ENCODE measurements at regions not wholly inside any gene's neighbourhood (a gene's known extent, or its start where the extent isn't known, plus 50 kb on each side); places are given as distances from the start of the nearest gene placed in this dataset.
"Not testable (repeated sequence)": the region's sequence is repeated elsewhere in the genome, so short reads cannot be mapped to it uniquely, and the experiment has no call there.

DNA sequence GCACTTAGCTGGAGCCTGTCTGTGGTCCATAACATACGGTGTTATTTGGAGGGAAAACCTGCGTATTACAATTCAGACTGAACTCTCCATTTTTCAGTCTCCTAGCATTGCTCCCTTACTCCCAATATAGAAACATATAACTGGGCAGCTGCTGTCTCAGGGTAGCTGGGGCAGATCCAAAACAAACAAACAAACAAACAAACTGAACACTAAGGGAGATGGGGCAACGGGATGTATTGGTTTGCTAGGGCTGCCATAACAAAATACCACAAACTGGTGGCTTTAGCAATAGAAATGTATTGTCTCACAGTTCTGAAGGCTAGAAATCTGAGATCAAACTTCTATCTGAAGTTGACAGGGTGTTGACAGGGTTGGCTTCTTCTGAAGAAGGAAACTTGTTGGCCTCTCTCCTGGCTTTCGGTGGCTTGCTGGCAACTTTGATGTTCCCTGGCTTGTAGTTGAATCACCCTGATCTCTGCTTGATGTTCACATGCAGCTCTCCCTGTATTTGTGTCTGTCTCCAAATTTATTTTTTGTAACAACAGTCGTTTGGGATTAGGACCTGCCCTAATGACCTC is 329.3 kb upstream of the ZNF804A start:
- no peak for DNase-seq

GRCh38 chr2:184270660-184271059 is 327.7 kb upstream of the ZNF804A start:
- DNase-seq: no peak

GRCh38 chr2:184272056-184272455 is 326.3 kb upstream of the ZNF804A start:
- no peak for DNase-seq

GRCh38 chr2:184294831-184295230 is 303.5 kb upstream of the ZNF804A start:
- no peak for DNase-seq

DNA sequence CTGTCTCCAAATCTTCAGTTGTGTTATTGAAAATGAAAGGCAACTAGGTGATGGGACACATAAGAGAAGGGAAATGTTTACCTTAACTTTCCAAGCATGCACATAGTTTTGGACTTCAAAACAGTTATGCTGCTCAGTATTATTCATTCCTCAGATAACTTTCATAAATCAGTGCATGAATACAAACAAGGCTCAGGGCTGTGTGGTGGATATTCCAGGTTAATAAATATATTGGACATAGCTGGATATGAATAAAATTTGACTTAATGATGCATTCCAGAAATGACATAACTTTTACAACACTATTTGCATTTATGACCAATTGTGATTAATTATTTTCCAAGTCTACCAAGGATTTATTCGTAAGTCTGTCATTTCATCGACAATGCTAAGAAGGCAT is 301.2 kb upstream of the ZNF804A start:
- DNase-seq: no peak

DNA sequence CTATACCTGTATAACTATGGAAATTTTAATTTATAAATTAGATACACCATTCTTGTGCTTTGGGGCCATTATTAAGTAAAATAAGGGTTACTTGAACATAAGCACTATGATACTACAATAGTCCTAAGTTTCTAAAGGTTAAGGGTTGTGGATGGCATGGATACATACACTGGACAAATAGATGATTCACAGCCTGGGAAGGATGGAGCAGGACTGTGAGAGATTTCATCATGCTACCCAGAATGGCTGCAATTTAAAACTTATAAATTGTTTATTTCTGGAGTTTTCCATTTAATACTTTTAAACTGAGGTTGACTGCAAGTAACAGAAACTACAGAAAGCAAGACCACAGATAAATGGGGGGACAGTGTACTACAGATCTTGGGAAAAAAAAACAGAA is 295.8 kb upstream of the ZNF804A start:
- no peak for DNase-seq

DNA sequence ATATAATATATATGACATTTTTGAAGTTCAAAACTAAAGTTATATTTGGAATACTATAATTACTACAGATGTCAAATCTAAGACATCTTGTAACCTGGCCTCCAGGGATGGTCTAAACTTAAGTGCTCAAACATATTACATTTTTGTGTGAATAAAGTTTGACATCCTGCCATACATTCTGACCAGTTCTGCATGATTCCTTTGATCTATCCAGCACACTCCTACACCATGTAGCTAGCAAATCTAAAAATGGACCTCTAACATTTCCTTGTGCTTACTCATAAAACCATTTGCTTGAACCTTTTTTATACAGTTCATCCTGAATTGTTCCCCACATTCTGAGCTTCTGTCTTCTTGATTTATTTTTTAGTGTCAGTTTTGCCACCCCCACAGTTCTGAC is 294.3 kb upstream of the ZNF804A start:
- DNase-seq: no peak

GRCh38 chr2:184305105-184305504 is 293.2 kb upstream of the ZNF804A start:
- no peak for DNase-seq

- no peak for DNase-seq
Observed at GRCh38 chr2:184308706-184309105, 289.6 kb upstream of the ZNF804A start.

DNA sequence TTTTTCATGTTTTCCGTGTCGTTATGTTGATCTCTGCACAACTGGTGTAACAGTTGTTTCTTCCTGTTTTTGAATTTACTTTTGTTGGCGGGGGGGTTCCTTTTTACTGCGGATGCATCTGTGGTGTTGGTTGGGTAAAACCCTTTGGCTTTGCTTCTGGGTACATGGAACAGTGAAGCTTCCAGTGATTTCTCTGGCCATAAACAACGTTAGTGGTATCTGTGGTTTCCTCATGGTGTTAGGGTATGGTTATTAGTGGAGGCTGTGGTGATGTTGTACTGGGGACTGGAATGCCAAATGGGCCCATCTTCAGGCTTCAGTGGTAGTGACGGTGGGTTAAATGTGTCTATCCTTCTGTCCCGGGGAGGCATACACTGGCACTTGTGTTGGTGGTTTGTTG is 285.4 kb upstream of the ZNF804A start:
- no peak for DNase-seq

DNA sequence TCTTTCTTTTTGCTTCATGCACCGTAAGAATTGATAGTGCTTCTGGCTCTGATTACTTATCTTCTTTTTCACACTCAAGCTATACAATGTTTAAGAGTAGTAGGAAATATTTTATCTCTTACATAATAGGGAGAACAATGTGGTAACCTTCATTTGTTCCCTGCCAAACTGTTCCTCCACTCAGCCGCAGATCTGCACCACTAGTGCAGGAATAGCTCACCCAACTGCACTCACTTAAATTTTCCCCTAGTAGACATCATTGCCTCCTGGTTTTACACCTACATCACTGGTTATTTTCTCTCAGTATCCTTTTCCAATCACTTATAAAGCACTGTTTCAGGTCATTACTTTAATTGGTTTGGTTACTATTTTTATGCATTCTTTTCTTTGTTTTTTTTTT is 283.5 kb upstream of the ZNF804A start:
- DNase-seq: no peak

DNA sequence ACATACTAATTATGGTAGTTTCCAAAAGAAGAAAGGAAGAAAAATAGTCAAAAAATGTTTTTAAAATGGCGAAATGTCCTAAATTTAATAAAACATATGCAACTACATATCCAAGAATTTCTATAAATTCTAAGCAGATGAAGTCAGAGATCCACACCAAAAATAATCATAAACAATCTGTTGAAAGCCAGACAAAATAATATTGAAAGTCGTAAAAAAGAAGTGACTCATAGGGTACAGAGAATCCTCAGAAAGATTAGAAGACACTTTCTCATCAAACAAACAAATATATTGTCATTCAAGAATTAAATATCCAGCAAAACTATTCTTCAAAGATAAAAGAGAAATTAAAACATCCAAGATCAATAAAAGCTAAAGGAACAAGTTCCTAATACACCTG is 281.4 kb upstream of the ZNF804A start:
- DNase-seq: no peak

GRCh38 chr2:184322615-184323014 is 275.7 kb upstream of the ZNF804A start:
- DNase-seq: no peak

DNA sequence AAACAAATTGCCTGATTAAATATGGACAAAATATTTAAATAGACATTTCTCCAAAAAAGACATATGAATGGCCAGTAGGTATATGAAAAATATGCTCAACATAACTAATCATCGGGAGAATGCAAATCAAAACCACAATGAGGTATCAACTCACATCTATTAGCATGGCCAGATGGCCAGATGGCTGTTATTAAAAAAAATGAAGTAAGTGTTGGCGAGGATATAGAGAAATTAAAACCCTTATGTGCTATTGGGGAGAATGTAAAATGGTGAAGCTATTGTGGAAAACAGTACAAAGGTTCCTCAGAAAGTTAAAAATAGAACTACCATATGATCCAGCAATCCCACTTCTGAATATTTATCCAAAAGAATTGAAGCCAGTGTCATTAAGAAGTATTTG is 272.3 kb upstream of the ZNF804A start:
- peak; percentile 5 for DNase-seq

GRCh38 chr2:184327805-184328204 is 270.5 kb upstream of the ZNF804A start:
- DNase-seq: not testable (repeated sequence)

DNA sequence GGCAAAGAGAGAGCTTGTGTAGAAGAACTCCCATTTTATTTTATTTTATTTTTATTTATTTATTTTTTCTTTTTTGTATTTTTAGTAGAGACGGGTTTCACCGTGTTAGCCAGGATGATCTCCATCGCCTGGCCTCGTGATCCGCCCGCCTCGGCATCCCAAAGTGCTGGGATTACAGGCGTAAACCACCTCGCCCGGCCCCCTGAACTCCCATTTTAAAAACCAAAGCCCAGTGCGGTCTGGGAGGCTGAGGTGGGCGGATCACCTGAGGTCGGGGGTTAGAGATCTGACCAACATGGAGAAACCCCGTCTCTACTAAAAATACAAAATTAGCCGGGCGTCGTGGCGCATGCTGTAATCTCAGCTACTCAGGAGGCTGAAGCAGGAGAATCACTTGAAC is 267.8 kb upstream of the ZNF804A start:
- DNase-seq: not testable (repeated sequence)

- no peak for DNase-seq
Observed at GRCh38 chr2:184336688-184337087, 261.6 kb upstream of the ZNF804A start.

DNA sequence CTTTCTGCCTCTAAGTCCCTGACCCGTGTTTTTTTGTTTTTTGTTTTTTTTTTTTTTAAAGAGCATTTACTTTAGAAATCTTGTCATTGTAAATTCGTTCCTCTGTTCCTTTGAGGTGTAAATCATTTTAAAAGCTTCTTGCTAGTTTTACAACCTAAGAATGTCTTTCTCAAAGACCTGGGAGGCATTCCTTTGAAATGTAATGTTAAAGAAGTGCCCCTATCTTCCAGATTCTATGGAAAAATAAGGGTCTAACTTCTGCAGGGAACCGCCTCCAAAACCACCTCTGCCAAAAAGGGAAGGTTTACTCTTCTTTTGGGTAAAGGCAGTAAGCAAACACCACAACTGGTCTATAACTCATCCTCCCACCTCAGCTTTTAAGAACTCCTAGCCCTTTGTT is 259.6 kb upstream of the ZNF804A start:
- DNase-seq: no peak

DNA sequence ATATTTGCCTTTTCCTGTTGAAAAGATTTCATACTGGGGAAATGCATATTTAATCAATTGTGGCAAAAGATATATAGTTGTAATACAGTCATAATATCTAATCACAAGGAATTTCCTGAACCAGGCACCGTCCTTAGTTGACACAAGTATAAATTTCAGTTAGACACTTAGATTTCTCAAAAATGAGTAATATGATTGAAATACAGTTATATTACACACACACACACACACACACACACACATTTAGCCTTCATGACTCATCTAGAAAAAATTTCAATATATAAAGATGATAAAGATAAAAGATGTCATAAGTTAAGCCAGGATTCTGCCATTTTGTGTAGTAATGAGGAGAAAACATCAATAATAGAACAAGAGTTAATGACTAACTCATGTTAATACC is 258.4 kb upstream of the ZNF804A start:
- no peak for DNase-seq

DNA sequence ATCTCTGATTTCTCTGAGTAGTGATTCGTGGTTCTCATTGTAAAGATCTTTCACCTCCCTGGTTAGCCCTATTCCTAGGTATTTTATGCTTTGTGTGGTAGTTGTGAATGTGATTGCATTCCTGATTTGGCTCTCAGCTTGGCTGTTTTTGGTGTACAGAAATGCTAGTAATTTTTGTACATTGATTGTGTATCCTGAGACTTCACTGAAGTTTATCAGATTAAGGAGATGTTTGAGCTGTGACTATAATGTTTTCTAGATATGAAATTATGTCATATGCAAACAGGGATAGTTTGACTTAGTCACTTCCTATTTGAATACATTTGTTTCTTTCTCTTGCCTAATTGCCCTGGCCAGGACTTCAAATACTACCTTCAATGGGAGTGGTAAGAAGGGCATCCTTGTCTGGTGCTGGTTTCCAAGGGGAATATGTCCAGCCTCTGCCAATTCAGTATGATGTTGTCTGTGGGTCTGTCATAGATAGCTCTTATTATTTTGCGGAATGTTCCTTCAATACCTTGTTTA is 251.9 kb upstream of the ZNF804A start:
- no peak for DNase-seq

GRCh38 chr2:184351126-184351525 is 247.2 kb upstream of the ZNF804A start:
- DNase-seq: no peak

- no peak for DNase-seq
Observed at GRCh38 chr2:184357033-184357432, 241.3 kb upstream of the ZNF804A start.

- no peak for DNase-seq
Observed at GRCh38 chr2:184359379-184359778, 238.9 kb upstream of the ZNF804A start.

DNA sequence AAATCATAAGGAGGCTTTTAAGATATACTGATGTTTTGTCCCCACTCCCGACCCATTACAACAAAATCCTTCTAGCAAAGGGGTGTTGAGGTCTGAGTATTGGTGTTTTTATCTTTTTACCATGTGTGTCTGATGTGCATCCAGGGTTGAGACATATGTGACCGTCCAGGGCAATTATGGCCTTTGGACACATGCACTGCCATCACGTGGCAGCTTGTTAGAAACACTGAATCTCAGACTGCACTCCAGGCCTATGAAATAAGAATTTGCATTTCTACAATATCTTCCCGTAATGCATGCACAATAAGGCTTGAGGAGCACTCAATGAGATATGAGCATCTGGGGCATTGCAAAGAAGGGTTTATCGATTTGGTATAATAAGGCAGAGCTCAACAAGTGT is 235.1 kb upstream of the ZNF804A start:
- DNase-seq: no peak

GRCh38 chr2:184367211-184367610 is 231.1 kb upstream of the ZNF804A start:
- DNase-seq: no peak

GRCh38 chr2:184369307-184369706 is 229.0 kb upstream of the ZNF804A start:
- no peak for DNase-seq

Measured in NCI-H1048 (cell line).